Stimulated activated CD8-positive, alpha-beta memory T cell treated with anti-CD3 and anti-CD28 coated beads, Interleukin-4, amount 100 ng/mL, for 1 hour (primary cell): ENCODE measurements at regions not wholly inside any gene's neighbourhood (a gene's known extent, or its start where the extent isn't known, plus 50 kb on each side); places are given as distances from the start of the nearest gene placed in this dataset.
"Not testable (repeated sequence)": the region's sequence is repeated elsewhere in the genome, so short reads cannot be mapped to it uniquely, and the experiment has no call there.

Experiments used
- DNase-seq, 2 donors: peaks; one replicate each; pipeline ENCODE4 v3.0.0-alpha.2; 2020; ENCODE audit warnings: low read depth in 2 of 2, low spot score in 1 of 2

DNA sequence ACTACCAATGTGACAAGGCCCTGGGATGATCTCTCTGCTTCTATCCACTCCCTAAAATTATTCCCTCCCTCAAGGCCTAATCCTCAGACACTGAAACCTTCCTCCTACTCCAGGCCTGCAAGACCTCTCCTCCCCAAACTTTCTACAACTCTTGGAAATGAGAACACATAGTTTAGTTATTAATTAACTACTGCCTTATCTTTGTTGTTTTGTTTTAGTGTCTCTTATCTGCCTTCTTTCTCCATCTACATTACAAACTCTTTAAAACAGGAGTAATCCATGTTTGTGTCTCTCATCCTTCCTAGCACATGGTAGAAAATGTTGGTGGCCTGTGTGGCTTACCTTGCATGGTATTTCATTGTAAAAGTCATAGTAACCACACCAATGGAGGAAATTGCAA, 139.9 kb upstream of the G2E3 start:
- no peak for DNase-seq

DNA sequence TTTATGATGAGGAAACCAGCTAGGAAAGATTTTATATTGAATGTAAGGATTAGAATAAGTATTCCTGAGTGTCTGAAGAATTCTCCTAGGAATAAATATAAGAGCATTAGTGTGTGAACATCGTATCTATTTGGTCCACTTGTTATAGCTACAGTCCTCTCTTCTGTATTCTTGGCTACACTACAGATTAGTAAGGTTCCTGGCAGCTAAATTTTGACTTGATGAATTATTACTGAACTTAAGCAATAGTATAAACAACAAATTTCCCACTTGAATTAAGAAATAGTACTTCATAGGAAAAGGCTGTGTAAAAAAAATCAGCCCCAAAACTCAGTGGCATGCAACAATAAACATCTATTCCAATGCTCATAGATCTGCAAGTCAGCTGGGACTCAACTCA, 138.4 kb upstream of the G2E3 start:
- no peak for DNase-seq

DNA sequence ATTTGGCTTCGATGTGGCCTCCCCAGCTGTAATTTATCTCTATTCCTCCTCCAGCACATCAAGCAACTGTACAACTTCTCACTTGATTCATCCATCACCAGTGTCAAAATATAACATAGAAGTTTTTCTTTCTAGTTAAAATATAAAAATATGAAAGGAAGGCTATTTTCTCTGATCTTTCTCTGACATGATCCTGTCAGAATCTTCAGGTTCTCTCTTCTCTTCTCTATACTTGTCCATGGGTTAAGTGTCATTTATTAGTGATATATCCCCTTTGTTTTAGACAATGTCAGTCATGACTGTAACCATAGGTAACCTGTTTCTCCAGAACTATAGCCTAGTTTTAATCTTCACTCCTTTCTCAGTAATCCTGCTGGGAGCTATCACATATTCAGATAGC, 132.5 kb upstream of the G2E3 start:
- DNase-seq: no peak

DNA sequence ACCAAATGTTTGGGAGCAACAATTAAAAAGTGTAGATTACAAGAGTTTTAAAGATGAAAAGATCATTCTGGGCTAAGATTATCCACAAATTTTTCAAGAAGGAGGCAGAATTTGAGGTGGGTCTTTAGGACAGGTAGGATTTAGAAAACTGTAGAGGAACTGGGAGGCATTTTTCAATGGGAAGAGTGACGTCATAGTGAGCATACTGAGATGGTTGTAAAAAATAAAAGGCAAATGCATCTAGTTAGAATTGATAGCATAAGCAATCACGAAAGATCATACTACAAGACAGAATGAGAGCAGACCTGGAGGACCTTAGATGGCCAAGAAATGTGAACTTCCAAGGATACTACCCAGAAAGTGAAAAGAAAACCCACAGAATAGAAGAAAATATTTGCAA, 131.6 kb upstream of the G2E3 start:
- no peak for DNase-seq

DNA sequence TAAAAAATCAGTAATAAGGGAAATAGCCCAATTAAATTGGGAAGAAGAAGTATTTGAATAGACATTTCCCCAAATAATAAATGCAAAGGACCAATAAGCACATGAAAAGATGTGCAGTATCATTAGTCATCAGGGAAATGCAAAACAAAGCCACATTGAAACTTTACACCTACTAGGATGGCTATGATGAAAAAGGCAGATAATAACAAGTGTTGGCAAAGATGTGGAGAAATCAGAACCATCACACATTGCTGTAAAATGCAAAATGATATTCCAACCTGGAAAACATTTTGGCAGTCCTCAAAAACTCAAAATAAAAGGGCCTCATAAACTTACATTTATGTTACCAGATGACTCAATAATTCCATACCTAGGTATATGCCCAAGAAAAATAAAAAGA, 131.1 kb upstream of the G2E3 start:
- DNase-seq: no peak

DNA sequence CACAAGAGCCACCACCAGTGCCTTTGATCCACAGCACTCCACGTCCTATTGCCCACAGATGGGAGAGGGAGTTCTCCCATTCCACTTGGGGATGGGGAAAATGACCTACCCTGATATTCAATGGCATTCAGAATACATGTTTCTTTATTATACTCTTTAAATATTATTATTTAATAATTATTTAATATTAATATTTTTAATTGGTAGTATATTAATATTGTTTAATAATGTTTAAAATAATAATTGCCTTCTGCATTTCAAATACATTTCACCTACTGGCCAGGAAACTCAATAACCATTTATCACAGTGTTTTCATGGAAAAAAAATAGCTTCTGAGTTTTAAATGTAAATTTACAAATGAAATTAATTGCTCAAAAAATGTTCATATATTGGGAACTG, 127.4 kb upstream of the G2E3 start:
- no peak for DNase-seq

DNA sequence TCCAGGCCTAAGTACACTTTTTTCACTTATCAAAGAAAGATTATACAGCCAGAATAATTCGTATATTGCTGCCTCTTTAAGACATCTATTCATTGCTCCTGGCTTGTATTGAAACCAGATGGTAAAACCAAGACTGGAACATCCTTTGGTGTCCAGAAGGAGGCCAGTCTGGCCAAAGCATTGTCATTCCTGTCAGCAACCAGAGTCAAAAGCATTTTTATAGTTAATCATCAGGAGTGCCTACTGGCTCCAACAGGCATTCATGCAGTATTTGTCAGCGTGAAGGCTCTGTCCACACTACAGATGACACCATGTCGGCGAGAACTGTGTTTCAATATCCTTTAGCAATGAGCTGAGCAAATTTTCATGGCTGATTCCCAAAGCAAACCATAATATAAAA, 118.0 kb upstream of the G2E3 start:
- no peak for DNase-seq

DNA sequence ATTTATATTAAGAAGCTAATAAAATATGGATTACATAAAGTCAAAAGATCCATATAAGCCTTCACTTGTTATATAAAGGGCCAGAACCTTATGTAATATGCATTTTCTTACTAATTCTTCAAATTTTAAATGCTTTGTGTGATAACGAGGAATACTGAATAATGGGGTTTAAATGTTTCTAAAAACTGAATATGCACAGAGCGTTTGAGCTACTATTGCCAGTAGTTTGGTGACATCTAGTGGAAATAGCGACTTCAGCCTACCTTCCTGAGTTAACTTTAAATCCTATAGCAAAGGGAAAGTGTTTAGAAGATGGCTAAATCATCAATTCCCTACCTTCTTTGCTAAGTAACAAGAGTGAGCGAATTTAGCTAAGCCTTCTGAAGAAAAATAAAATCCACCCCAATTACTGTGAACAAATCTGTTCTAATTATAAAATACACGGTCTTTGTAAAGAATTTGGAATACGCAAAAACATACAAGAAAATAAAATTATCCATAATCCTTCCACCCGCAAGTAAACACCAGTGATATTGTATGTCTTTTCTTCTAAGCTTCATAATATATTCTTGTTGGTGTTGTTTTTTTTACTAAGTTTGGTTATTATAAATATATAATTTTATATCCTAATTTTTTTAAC, 115.5 kb upstream of the G2E3 start:
- no peak for DNase-seq

DNA sequence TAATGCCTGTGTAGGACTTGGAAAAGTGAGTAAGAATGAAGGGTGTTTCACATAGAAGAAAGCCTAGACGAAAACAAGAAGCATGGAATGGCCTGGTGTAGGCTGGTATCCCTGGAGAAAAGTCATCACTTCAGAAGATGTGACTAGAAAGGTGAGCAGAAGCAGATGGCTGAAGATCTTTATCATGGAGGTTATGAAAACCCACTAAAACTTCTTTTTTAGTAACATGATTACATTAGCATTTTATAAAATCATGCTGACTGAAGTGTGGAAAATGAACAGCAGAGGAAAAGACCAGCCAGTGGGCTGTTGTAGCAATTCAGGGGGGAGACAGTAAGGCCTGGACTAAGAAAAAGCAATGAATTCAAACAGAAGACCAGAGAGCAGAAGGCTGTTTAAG, 114.5 kb upstream of the G2E3 start:
- DNase-seq: no peak

DNA sequence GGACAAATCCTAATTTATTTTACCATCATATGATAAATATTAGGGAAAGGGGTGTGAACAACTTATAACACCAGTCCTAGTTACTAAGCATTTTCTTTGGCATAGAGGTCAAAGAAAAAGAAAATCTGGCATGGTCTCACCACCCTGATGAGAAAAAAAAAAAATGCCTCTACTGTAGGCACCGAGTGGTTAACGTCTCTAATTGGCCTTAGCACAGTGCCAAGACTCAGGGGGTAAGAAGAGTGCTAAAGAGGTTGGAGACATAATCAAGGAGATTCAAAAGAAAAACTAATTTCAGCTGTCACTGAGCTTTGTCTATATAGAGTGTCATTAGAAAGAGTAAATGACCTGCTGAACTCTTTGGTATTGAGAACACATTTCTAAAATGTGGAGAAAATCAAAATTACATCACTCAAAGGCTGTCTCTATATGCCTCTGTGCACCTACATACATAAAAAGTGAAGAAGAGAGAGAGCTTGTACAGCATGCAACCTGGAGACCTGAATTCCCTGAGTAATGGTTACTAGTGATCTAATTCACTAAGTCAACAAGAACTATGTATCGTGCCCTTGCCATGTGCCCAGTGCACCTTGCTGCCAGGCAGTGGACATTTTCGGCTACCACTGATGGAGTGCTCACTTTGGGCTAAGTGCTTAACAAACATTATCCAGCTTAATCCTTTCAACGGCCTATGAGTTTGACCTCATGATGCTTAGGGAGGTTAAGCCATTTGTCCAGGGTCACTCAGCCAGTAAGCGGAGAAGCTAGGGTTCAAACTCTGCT, 113.8 kb upstream of the G2E3 start:
- DNase-seq: no peak

DNA sequence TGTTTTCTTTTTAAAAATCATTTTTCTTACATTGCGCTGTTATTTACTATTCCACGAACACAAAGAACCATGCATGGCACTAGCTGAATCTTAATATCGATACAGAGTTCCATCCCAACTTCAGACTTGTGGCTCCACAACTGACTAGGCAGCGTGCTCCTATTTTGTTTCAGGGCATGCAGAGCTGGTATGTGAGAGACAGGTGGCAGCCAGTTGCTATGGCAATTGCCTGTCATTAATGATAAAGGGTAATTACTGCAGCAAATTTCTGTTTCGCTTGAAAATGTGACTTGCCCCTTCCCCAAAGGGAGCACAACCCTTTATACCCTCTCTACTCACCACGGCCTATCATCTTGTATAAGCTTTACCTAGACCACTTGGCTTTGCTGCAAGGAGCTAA, 113.1 kb upstream of the G2E3 start:
- DNase-seq: no peak

DNA sequence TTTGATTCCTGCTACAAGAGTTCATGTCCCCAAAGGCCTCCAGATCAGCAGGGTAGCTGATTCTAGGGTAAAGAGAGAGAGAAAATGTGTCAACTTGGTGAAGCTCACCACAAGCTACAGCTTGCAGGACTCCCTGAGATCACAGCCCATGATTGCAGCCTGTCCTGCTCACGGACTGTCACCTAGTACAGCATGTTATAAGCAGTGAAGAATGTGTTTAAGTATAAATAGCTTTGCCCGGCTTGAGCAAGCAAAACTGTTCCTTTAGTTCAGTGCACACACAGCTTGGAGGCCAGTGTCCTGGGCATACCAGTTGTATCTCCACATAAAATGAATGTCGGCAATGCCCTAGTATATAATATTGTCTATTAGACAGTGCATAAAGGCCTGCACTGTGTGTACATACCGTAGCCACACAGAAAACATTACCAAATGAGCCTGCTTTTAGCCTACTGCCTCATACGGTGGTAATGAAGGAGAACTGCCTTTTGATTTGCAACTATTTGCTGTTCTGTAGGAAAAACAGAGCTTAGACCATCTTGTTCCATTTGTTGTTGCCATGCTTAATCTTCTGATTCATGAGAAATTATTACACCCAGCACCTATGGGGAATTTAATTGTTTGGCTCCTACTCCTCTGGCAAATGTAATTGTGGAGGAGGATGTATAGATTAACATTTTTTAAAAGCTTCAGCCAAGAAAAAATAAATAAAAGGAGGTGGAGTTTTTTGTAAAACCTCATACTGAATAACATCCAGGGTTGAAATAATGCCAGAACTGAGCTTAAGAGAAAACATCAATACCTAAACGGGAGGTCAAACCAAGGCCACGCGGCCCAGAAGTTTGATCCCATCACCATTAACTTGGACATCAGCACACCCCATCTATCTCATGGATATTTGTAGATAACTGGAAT, 108.1 kb upstream of the G2E3 start:
- no peak for DNase-seq

DNA sequence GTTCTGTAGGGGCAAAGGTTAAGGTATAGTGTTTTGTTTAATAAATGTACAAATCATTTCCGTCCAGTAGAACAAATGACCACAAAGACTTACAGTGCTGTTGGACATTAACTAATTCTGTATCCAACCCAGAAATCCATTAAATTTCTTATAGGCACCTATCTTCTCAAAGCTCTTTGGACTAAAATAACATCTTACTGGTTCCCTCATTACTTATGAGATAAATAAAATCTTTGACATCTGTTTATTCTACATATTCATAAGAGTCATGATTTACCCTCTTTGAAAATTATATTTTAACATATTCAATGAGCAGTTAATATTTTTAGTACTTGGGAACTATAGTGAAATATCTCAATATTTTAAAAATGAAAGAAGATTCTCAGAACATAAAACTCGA, 102.7 kb upstream of the G2E3 start:
- DNase-seq: no peak

DNA sequence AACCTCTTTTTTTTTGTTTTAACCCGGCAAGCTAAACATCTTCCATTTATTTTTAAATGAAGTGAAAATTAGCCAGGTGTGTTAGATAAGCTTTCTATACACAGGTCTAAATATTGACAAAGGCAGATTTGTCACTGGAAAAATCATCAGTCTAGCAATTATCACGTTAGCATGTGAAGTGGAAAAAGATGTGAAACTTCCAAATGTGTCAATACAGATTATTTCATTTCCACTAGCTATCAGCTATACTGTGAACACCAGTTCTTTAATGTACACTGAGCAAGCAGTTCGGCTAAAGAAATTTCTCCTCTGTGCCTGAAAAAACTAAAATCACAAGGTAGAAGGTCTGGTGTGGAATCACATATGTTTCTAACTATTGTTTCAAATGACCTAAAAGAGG, 96.6 kb upstream of the G2E3 start:
- no peak for DNase-seq

DNA sequence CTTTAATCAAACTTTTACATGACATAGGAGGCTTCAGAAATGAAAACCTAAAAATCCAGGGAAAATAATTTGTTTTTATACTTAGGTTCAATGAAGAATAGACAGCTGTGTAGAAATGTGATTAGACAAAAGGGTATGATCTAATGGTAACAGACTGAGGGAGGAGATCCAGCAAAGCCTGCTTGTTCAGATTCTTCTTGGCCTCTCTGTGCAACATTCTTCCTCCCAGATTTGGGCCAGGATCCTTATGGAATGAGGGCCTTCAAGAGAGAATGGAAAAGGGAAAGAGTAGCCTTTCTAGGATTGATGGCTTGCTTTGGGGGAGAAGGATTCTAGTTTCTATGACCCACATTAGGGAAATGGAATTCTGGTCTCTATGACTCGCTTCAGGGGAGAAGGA, 94.5 kb upstream of the G2E3 start:
- DNase-seq: no peak

DNA sequence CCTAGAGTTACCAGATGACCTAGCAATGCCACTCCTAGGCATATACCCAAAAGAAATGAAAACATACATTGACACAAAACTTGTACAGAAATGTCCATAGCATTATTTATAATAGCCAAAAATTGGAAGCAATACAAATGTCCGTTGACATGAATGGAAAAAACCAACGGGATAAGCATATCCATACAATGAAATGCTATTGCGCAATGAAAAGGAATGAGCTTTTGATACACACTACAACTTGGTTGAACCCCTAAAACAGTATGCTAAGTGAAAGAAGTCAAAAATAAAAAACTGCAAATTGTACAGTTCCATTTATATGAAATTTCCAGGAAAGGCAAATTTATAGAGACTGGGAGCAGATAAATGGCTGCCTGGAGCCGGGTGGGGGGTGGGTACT, 90.6 kb upstream of the G2E3 start:
- no peak for DNase-seq

DNA sequence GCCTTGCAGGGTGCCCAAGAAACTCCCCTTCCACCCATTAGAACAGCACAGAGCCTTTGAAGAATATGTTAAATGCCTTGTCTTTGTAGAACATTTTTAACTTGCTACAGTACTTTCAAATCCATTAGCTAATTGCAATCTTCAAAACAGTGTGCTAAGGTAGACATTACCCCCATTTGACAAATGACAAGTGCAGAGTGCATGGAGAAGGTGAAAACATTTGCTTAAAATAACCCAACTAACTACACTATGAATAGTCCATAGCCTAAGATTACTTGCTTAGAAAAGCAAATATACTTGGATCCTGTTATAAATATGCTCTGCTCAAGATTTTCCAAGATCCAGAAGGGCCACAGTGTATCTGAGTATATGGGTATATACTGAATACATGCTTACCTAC, 87.0 kb upstream of the G2E3 start:
- no peak for DNase-seq

DNA sequence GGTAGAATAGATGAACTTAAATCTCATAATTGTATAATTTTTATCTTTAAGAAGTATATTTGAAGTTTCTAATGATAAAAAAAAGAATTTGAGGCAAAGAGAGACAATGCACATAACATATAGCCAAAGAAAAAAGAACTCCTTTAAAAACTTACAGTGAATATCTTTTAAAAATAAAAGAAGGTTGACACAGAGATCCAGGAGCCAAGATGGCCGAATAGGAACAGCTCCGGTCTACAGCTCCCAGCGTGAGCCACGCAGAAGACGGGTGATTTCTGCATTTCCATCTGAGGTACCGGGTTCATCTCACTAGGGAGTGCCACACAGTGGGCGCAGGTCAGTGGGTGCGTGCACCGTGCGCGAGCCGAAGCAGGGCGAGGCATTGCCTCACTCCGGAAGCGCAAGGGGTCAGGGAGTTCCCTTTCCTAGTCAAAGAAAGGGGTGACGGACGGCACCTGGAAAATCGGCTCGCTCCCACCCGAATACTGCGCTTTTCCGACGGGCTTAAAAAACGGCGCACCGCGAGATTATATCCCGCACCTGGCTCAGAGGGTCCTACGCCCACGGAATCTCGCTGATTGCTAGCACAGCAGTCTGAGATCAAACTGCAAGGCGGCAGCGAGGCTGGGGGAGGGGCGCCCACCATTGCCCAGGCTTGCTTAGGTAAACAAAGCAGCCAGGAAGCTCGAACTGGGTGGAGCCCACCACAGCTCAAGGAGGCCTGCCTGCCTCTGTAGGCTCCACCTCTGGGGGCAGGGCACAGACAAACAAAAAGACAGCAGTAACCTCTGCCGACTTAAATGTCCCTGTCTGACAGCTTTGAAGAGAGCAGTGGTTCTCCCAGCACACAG, 84.9 kb upstream of the G2E3 start:
- not testable (repeated sequence) for DNase-seq

DNA sequence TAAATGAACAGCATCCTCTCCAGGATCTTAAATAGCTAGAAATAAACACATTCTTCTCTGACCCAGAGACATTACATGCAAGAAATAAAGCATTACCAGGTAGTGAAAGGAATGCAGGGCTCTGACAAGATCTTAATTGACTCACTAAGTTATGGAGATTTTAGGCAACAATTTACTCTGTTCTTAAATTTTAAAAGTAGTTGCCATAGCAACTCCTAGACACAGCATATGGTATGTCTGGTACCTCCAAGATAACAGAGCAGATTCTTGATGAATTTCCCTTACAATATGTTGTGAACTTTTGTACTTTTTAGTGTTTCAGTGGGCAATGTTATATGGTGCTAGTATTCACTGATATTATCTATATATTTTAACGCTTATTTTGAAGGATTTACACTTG, 76.7 kb upstream of the G2E3 start:
- no peak for DNase-seq

DNA sequence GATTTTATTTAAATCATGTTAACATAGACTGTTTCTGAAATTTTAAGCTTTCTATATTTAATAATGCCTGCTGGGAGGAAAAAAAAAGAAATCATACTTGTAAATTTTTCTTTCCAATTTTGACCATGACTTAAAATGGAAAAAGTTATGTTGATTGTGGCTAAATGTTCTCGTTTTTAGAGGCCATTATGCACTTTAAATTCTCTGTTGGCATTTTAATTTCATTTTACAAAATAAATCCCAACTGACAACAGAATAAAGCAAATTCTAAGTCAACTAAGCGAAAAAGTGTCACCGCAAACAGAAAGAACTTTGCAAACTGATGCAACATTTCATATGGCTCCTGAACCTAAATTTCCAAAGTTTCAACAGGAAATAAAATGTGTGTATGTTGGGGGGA, 74.8 kb upstream of the G2E3 start:
- no peak for DNase-seq

DNA sequence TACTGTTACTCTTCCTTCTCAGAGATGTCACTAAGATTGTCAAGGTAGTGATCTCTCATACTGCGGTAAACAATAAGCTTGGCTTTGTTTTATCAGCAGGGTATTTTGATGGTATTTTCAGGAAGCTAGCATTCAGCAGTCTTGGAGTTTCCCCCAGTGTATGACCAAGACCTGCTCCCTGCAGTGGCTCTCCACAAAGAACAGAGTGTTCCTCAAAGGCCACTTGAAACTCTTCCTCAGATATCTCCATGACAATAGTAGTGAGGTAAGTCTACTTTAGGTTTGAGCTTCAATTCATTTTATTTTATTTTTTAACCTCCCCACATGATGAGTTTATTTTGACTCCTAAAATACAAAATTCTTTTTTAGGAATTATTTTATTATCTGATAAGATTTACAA, 74.0 kb upstream of the G2E3 start:
- no peak for DNase-seq
